ENCODE measurements at regions not wholly inside any gene's neighbourhood (a gene's known extent, or its start where the extent isn't known, plus 50 kb on each side); places are given as distances from the start of the nearest gene placed in this dataset.

GRCh38 chr12:126488806-126489205 is 1423.6 kb downstream of the AACS start:
- Mint-ChIP-seq H3K27ac (ENCODE audit: unreplicated experiment) (no peak overlapping the region), H3K4me1 (ENCODE audit: unreplicated experiment) (no peaks in the 10 kb centered on the region), H3K9me3 (ENCODE audit: unreplicated experiment) (peaks cover 42% of the 10 kb centered on the region), H3K4me3 (ENCODE audit: unreplicated experiment) (no peak overlapping the region), H3K27me3 (ENCODE audit: unreplicated experiment) (no peaks in the 10 kb centered on the region), H3K36me3 (ENCODE audit: unreplicated experiment) (no peaks in the 10 kb centered on the region)
- no peak for TF ChIP-seq CTCF (IDR thresholded peaks at IDR 0.05)
- no peak for DNase-seq (ENCODE audit: extremely low spot score, unreplicated experiment)

- H3K4me1 Mint-ChIP-seq (ENCODE audit: unreplicated experiment) = no peaks in the 10 kb centered on the region
- no peaks in the 10 kb centered on the region for H3K27me3 Mint-ChIP-seq (ENCODE audit: unreplicated experiment)
- no peaks in the 10 kb centered on the region for H3K36me3 Mint-ChIP-seq (ENCODE audit: unreplicated experiment)
- no peak for DNase-seq (ENCODE audit: extremely low spot score, unreplicated experiment)
- no peak overlapping the region for H3K27ac Mint-ChIP-seq (ENCODE audit: unreplicated experiment)
- peaks cover 46% of the 10 kb centered on the region for H3K9me3 Mint-ChIP-seq (ENCODE audit: unreplicated experiment)
- TF ChIP-seq CTCF (IDR thresholded peaks at IDR 0.05) = no peak
- H3K4me3 Mint-ChIP-seq (ENCODE audit: unreplicated experiment) = no peak overlapping the region
Observed at GRCh38 chr12:126492181-126492580, 1426.9 kb downstream of the AACS start.

GRCh38 chr12:126493366-126494108 is 1428.3 kb downstream of the AACS start:
- Mint-ChIP-seq H3K36me3 (ENCODE audit: unreplicated experiment) (no peaks in the 10 kb centered on the region), H3K27ac (ENCODE audit: unreplicated experiment) (no peak overlapping the region), H3K4me1 (ENCODE audit: unreplicated experiment) (no peaks in the 10 kb centered on the region), H3K27me3 (ENCODE audit: unreplicated experiment) (no peaks in the 10 kb centered on the region), H3K4me3 (ENCODE audit: unreplicated experiment) (no peak overlapping the region), H3K9me3 (ENCODE audit: unreplicated experiment) (peaks cover 48% of the 10 kb centered on the region)
- DNase-seq (ENCODE audit: extremely low spot score, unreplicated experiment) = no peak
- no peak for TF ChIP-seq CTCF (IDR thresholded peaks at IDR 0.05)

GRCh38 chr12:126496201-126496600 is 1431.0 kb downstream of the AACS start:
- no peak overlapping the region for H3K27ac Mint-ChIP-seq (ENCODE audit: unreplicated experiment)
- H3K36me3 Mint-ChIP-seq (ENCODE audit: unreplicated experiment) = no peaks in the 10 kb centered on the region
- DNase-seq (ENCODE audit: extremely low spot score, unreplicated experiment) = no peak
- no peaks in the 10 kb centered on the region for H3K27me3 Mint-ChIP-seq (ENCODE audit: unreplicated experiment)
- H3K4me3 Mint-ChIP-seq (ENCODE audit: unreplicated experiment) = no peak overlapping the region
- H3K4me1 Mint-ChIP-seq (ENCODE audit: unreplicated experiment) = no peaks in the 10 kb centered on the region
- H3K9me3 Mint-ChIP-seq (ENCODE audit: unreplicated experiment) = peaks cover 47% of the 10 kb centered on the region
- no peak for TF ChIP-seq CTCF (IDR thresholded peaks at IDR 0.05)

GRCh38 chr12:126506426-126507182 is 1441.4 kb downstream of the AACS start:
- Mint-ChIP-seq H3K9me3 (ENCODE audit: unreplicated experiment) (peaks cover 59% of the 10 kb centered on the region), H3K4me3 (ENCODE audit: unreplicated experiment) (no peak overlapping the region), H3K36me3 (ENCODE audit: unreplicated experiment) (no peaks in the 10 kb centered on the region), H3K4me1 (ENCODE audit: unreplicated experiment) (no peaks in the 10 kb centered on the region), H3K27ac (ENCODE audit: unreplicated experiment) (no peak overlapping the region), H3K27me3 (ENCODE audit: unreplicated experiment) (no peaks in the 10 kb centered on the region)
- DNase-seq (ENCODE audit: extremely low spot score, unreplicated experiment) = no peak
- TF ChIP-seq CTCF (IDR thresholded peaks at IDR 0.05) = no peak

Data from osteocyte (in vitro differentiated cells).